ENCODE measurements at regions not wholly inside any gene's neighbourhood (a gene's known extent, or its start where the extent isn't known, plus 50 kb on each side); places are given as distances from the start of the nearest gene placed in this dataset.
A peak's percentile ranks its signal among the peaks of the same experiment; 100 is the strongest.

- no peak for DNase-seq (ENCODE audit: low spot score)
Measured at GRCh38 chr4:38230821-38231563, 270.8 kb downstream of the PTTG2 start.

GRCh38 chr4:38231626-38232025 is 271.4 kb downstream of the PTTG2 start:
- no peak for DNase-seq (ENCODE audit: low spot score)

GRCh38 chr4:38232741-38233140 is 272.5 kb downstream of the PTTG2 start:
- no peak for DNase-seq (ENCODE audit: low spot score)

- no peak for DNase-seq (ENCODE audit: low spot score)
Measured at GRCh38 chr4:38233727-38234480, 273.7 kb downstream of the PTTG2 start.

GRCh38 chr4:38235354-38235753 is 275.2 kb downstream of the PTTG2 start:
- DNase-seq (ENCODE audit: low spot score), result no peak

GRCh38 chr4:38236003-38236402 is 275.8 kb downstream of the PTTG2 start:
- DNase-seq (ENCODE audit: low spot score), result no peak

GRCh38 chr4:38236503-38236902 is 276.3 kb downstream of the PTTG2 start:
- DNase-seq (ENCODE audit: low spot score), result no peak

GRCh38 chr4:38237139-38237538 is 276.9 kb downstream of the PTTG2 start:
- DNase-seq (ENCODE audit: low spot score), result no peak

- no peak for DNase-seq (ENCODE audit: low spot score)
Measured at GRCh38 chr4:38241541-38241940, 281.3 kb downstream of the PTTG2 start.

GRCh38 chr4:38242101-38242500 is 281.9 kb downstream of the PTTG2 start:
- DNase-seq (ENCODE audit: low spot score), result no peak

- no peak for DNase-seq (ENCODE audit: low spot score)
Measured at GRCh38 chr4:38242822-38243387, 282.7 kb downstream of the PTTG2 start.

- peak; percentile 29 for DNase-seq (ENCODE audit: low spot score)
Measured at GRCh38 chr4:38243388-38244053, 283.3 kb downstream of the PTTG2 start.

GRCh38 chr4:38254825-38255224 is 294.6 kb downstream of the PTTG2 start:
- no peak for DNase-seq (ENCODE audit: low spot score)

- no peak for DNase-seq (ENCODE audit: low spot score)
Measured at GRCh38 chr4:38255572-38255971, 295.4 kb downstream of the PTTG2 start.

GRCh38 chr4:38266616-38267015 is 306.4 kb downstream of the PTTG2 start:
- DNase-seq (ENCODE audit: low spot score), result peak; percentile 64

GRCh38 chr4:38268108-38268820 is 308.1 kb downstream of the PTTG2 start:
- no peak for DNase-seq (ENCODE audit: low spot score)

- no peak for DNase-seq (ENCODE audit: low spot score)
Measured at GRCh38 chr4:38268837-38269236, 308.6 kb downstream of the PTTG2 start.

GRCh38 chr4:38273407-38273806 is 313.2 kb downstream of the PTTG2 start:
- no peak for DNase-seq (ENCODE audit: low spot score)

GRCh38 chr4:38275331-38276100 is 315.3 kb downstream of the PTTG2 start:
- DNase-seq (ENCODE audit: low spot score), result no peak

GRCh38 chr4:38278255-38278654 is 318.1 kb downstream of the PTTG2 start:
- DNase-seq (ENCODE audit: low spot score), result no peak

- DNase-seq (ENCODE audit: low spot score), result no peak
Measured at GRCh38 chr4:38279077-38279476, 318.9 kb downstream of the PTTG2 start.
